ENCODE measurements at regions not wholly inside any gene's neighbourhood (a gene's known extent, or its start where the extent isn't known, plus 50 kb on each side); places are given as distances from the start of the nearest gene placed in this dataset.
"Not testable (repeated sequence)": the region's sequence is repeated elsewhere in the genome, so short reads cannot be mapped to it uniquely, and the experiment has no call there.

GRCh38 chr11:93038521-93038920 lies 69.1 kb downstream of the MTNR1B start:
- H2AFZ ChIP-seq (ENCODE audit: low read depth) = no peak overlapping the region
- H3K27me3 ChIP-seq (ENCODE audit: insufficient read depth, low read depth) = no peaks in the 10 kb centered on the region
- H3K79me2 ChIP-seq (ENCODE audit: insufficient read depth, low read depth) = no peaks in the 10 kb centered on the region
- H3K9ac ChIP-seq = no peak overlapping the region
- no peaks in the 10 kb centered on the region for H4K20me1 ChIP-seq (ENCODE audit: insufficient read depth)
- H3K27ac ChIP-seq = no peak overlapping the region
- no peak overlapping the region for H3K4me3 ChIP-seq (IDR thresholded peaks at IDR 0.05; ENCODE audit: insufficient read depth, low read depth, low read length)
- H3K4me2 ChIP-seq = no peak overlapping the region
- H3K4me1 ChIP-seq (ENCODE audit: low read depth, poor library complexity, severe bottlenecking) = no peaks in the 10 kb centered on the region
- TF ChIP-seq CTCF (conservative IDR thresholded peaks at IDR 0.05; ENCODE audit: low read depth, low read length) = no peak
- no peaks in the 10 kb centered on the region for H3K36me3 ChIP-seq (ENCODE audit: insufficient read depth)

- no peak overlapping the region for H3K9ac ChIP-seq
- no peaks in the 10 kb centered on the region for H4K20me1 ChIP-seq (ENCODE audit: insufficient read depth)
- no peak overlapping the region for H3K4me2 ChIP-seq
- H3K36me3 ChIP-seq (ENCODE audit: insufficient read depth) = no peaks in the 10 kb centered on the region
- no peak overlapping the region for H3K4me3 ChIP-seq (IDR thresholded peaks at IDR 0.05; ENCODE audit: insufficient read depth, low read depth, low read length)
- TF ChIP-seq CTCF (conservative IDR thresholded peaks at IDR 0.05; ENCODE audit: low read depth, low read length) = no peak
- H3K4me1 ChIP-seq (ENCODE audit: low read depth, poor library complexity, severe bottlenecking) = no peaks in the 10 kb centered on the region
- H3K27me3 ChIP-seq (ENCODE audit: insufficient read depth, low read depth) = no peaks in the 10 kb centered on the region
- no peaks in the 10 kb centered on the region for H3K79me2 ChIP-seq (ENCODE audit: insufficient read depth, low read depth)
- H3K27ac ChIP-seq = no peak overlapping the region
- H2AFZ ChIP-seq (ENCODE audit: low read depth) = no peak overlapping the region
Measured at GRCh38 chr11:93039531-93040240, 70.2 kb downstream of the MTNR1B start.

GRCh38 chr11:93041682-93042081 lies 72.2 kb downstream of the MTNR1B start:
- Histone ChIP-seq H3K36me3 (ENCODE audit: insufficient read depth) (no peaks in the 10 kb centered on the region), H3K9ac (no peak overlapping the region), H3K27ac (no peak overlapping the region), H3K27me3 (ENCODE audit: insufficient read depth, low read depth) (no peaks in the 10 kb centered on the region), H4K20me1 (ENCODE audit: insufficient read depth) (no peaks in the 10 kb centered on the region), H2AFZ (ENCODE audit: low read depth) (no peak overlapping the region), H3K4me2 (no peak overlapping the region), H3K79me2 (ENCODE audit: insufficient read depth, low read depth) (no peaks in the 10 kb centered on the region), H3K4me1 (ENCODE audit: low read depth, poor library complexity, severe bottlenecking) (no peaks in the 10 kb centered on the region), H3K4me3 (IDR thresholded peaks at IDR 0.05; ENCODE audit: insufficient read depth, low read depth, low read length) (no peak overlapping the region)
- no peak for TF ChIP-seq CTCF (conservative IDR thresholded peaks at IDR 0.05; ENCODE audit: low read depth, low read length)

GRCh38 chr11:93043186-93043585 lies 73.7 kb downstream of the MTNR1B start:
- H3K4me3 ChIP-seq (IDR thresholded peaks at IDR 0.05; ENCODE audit: insufficient read depth, low read depth, low read length); H3K27ac ChIP-seq; H3K4me1 ChIP-seq (ENCODE audit: low read depth, poor library complexity, severe bottlenecking); H4K20me1 ChIP-seq (ENCODE audit: insufficient read depth); H3K9ac ChIP-seq; H2AFZ ChIP-seq (ENCODE audit: low read depth); H3K36me3 ChIP-seq (ENCODE audit: insufficient read depth); H3K4me2 ChIP-seq; H3K79me2 ChIP-seq (ENCODE audit: insufficient read depth, low read depth); H3K27me3 ChIP-seq (ENCODE audit: insufficient read depth, low read depth): not testable (repeated sequence)

- H3K4me3 ChIP-seq (IDR thresholded peaks at IDR 0.05; ENCODE audit: insufficient read depth, low read depth, low read length) = no peak overlapping the region
- TF ChIP-seq CTCF (conservative IDR thresholded peaks at IDR 0.05; ENCODE audit: low read depth, low read length) = no peak
- H3K9ac ChIP-seq = no peak overlapping the region
- H3K36me3 ChIP-seq (ENCODE audit: insufficient read depth) = no peaks in the 10 kb centered on the region
- H3K79me2 ChIP-seq (ENCODE audit: insufficient read depth, low read depth) = no peaks in the 10 kb centered on the region
- no peaks in the 10 kb centered on the region for H4K20me1 ChIP-seq (ENCODE audit: insufficient read depth)
- H3K27me3 ChIP-seq (ENCODE audit: insufficient read depth, low read depth) = no peaks in the 10 kb centered on the region
- H3K4me2 ChIP-seq = no peak overlapping the region
- no peak overlapping the region for H3K27ac ChIP-seq
- no peaks in the 10 kb centered on the region for H3K4me1 ChIP-seq (ENCODE audit: low read depth, poor library complexity, severe bottlenecking)
- H2AFZ ChIP-seq (ENCODE audit: low read depth) = no peak overlapping the region
Measured at GRCh38 chr11:93049740-93050139, 80.3 kb downstream of the MTNR1B start.

Measured in KMS-11 (cell line).